ENCODE measurements at regions not wholly inside any gene's neighbourhood (a gene's known extent, or its start where the extent isn't known, plus 50 kb on each side); places are given as distances from the start of the nearest gene placed in this dataset.

GRCh38 chr11:116446048-116446941, 326.5 kb downstream of the BUD13 start:
- CTCF ChIA-PET: no interaction called here
- H3K4me3 ChIP-seq (ENCODE audit: low read depth in 2 of 2, low read length in 2 of 2): no peak overlapping the region
- intact Hi-C loops (cut with micrococcal nuclease; ENCODE audit: unreplicated experiment) (no loop called here), in situ Hi-C loops (cut with HindIII; ENCODE audit: low pct_unique_long_range_greater_than_20kb, low sequenced_read_pairs) (no loop called here)
- 0 out of 2 replicates have a peak, but pooled peaks cover 4% of the 10 kb centered on the region for H3K9me3 ChIP-seq (ENCODE audit: control insufficient read depth, insufficient read depth, low read depth, low read length)
- H3K36me3 ChIP-seq (ENCODE audit: control insufficient read depth, insufficient read depth, low read length): no peaks in the 10 kb centered on the region
- no peaks in the 10 kb centered on the region for H3K4me1 ChIP-seq (ENCODE audit: control insufficient read depth, insufficient read depth, low read length)
- DNase-seq (ENCODE audit: low read depth, low spot score): no peak
- TF ChIP-seq REST (IDR thresholded peaks at IDR 0.05; ENCODE audit: insufficient read depth in 1 of 2, low read depth in 2 of 2, low read length in 1 of 2) (no peak), CTCF (IDR thresholded peaks at IDR 0.05) (no peak), TCF7L2 (IDR thresholded peaks at IDR 0.05; ENCODE audit: low read depth, low read length) (no peak), SIN3A (IDR thresholded peaks at IDR 0.05; ENCODE audit: borderline replicate concordance, insufficient read depth, low read depth, low read length) (no peak), POLR2AphosphoS5 (IDR thresholded peaks at IDR 0.05; ENCODE audit: low read depth, low read length) (no peak)
- H3K27ac ChIP-seq (ENCODE audit: low read length): no peak overlapping the region
- POLR2A ChIA-PET: no interaction called here
- BruUV-seq (replicated peaks): no TSS peak
- ATAC-seq: no peak
- peaks cover 9% of the 10 kb centered on the region; the same call in 1 of the 2 replicates for H3K27me3 ChIP-seq (ENCODE audit: control insufficient read depth, insufficient read depth, low read length)

GRCh38 chr11:116445108-116446047, 327.4 kb downstream of the BUD13 start:
- Histone ChIP-seq H3K27ac (ENCODE audit: low read length) (no peak overlapping the region), H3K9me3 (ENCODE audit: control insufficient read depth, insufficient read depth, low read depth, low read length) (0 out of 2 replicates have a peak, but pooled peaks cover 4% of the 10 kb centered on the region), H3K4me3 (ENCODE audit: low read depth in 2 of 2, low read length in 2 of 2) (no peak overlapping the region), H3K36me3 (ENCODE audit: control insufficient read depth, insufficient read depth, low read length) (no peaks in the 10 kb centered on the region), H3K27me3 (ENCODE audit: control insufficient read depth, insufficient read depth, low read length) (peaks cover 9% of the 10 kb centered on the region; the same call in 1 of the 2 replicates), H3K4me1 (ENCODE audit: control insufficient read depth, insufficient read depth, low read length) (no peaks in the 10 kb centered on the region)
- ChIA-PET POLR2A (no interaction called here), CTCF (no interaction called here)
- intact Hi-C loops (cut with micrococcal nuclease; ENCODE audit: unreplicated experiment) (no loop called here), in situ Hi-C loops (cut with HindIII; ENCODE audit: low pct_unique_long_range_greater_than_20kb, low sequenced_read_pairs) (no loop called here)
- ATAC-seq: no peak
- TF ChIP-seq CTCF (IDR thresholded peaks at IDR 0.05) (no peak), SIN3A (IDR thresholded peaks at IDR 0.05; ENCODE audit: borderline replicate concordance, insufficient read depth, low read depth, low read length) (no peak), REST (IDR thresholded peaks at IDR 0.05; ENCODE audit: insufficient read depth in 1 of 2, low read depth in 2 of 2, low read length in 1 of 2) (no peak), TCF7L2 (IDR thresholded peaks at IDR 0.05; ENCODE audit: low read depth, low read length) (no peak), POLR2AphosphoS5 (IDR thresholded peaks at IDR 0.05; ENCODE audit: low read depth, low read length) (no peak)
- DNase-seq (ENCODE audit: low read depth, low spot score): no peak
- BruUV-seq (replicated peaks): no TSS peak
